Suprapubic skin (tissue), 4 donors: ENCODE measurements at regions not wholly inside any gene's neighbourhood (a gene's known extent, or its start where the extent isn't known, plus 50 kb on each side); places are given as distances from the start of the nearest gene placed in this dataset.

Source experiments
- EP300 ChIP-seq: sonication (generic); formaldehyde crosslinking; IDR thresholded peaks from one replicate; pipeline ENCODE4 v1.6.1; 2017; ENCODE audit warnings: antibody characterized with exemption
- POLR2A ChIP-seq, 2 donors: fragments of 450-650 bp; IDR thresholded peaks; one replicate each; pipeline ENCODE4 v1.6.1; 2017; ENCODE audit warnings: antibody characterized with exemption in 2 of 2, mild to moderate bottlenecking in 2 of 2, moderate library complexity in 2 of 2
- POLR2AphosphoS5 ChIP-seq, 3 donors: sonication (generic); formaldehyde crosslinking; IDR thresholded peaks; one replicate each; pipeline ENCODE4 v1.6.1; 2017; ENCODE audit warnings: antibody characterized with exemption in 3 of 3
- TF ChIP-seq, protein P1 (sequence below), 2 donors: fragments of 200-600 bp in 1 of 2; fragments of 450-650 bp in 1 of 2; sonication (generic) in 1 of 2; IDR thresholded peaks; one replicate each; pipeline ENCODE4 v1.5.1; 2016 to 2019; ENCODE audit warnings: antibody characterized with exemption in 2 of 2, mild to moderate bottlenecking in 1 of 2, moderate library complexity in 1 of 2

- TF ChIP-seq, protein P1, sequence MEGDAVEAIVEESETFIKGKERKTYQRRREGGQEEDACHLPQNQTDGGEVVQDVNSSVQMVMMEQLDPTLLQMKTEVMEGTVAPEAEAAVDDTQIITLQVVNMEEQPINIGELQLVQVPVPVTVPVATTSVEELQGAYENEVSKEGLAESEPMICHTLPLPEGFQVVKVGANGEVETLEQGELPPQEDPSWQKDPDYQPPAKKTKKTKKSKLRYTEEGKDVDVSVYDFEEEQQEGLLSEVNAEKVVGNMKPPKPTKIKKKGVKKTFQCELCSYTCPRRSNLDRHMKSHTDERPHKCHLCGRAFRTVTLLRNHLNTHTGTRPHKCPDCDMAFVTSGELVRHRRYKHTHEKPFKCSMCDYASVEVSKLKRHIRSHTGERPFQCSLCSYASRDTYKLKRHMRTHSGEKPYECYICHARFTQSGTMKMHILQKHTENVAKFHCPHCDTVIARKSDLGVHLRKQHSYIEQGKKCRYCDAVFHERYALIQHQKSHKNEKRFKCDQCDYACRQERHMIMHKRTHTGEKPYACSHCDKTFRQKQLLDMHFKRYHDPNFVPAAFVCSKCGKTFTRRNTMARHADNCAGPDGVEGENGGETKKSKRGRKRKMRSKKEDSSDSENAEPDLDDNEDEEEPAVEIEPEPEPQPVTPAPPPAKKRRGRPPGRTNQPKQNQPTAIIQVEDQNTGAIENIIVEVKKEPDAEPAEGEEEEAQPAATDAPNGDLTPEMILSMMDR (IDR thresholded peaks at IDR 0.05): no peak
- TF ChIP-seq POLR2A (IDR thresholded peaks at IDR 0.05) (no peak), POLR2AphosphoS5 (IDR thresholded peaks at IDR 0.05) (no peak), EP300 (no peak)
Observed at GRCh38 chr11:15613251-15613650, 498.5 kb downstream of the INSC start.
